AG09309 (cell line): ENCODE measurements at regions not wholly inside any gene's neighbourhood (a gene's known extent, or its start where the extent isn't known, plus 50 kb on each side); places are given as distances from the start of the nearest gene placed in this dataset.

Experiments used
- DNase-seq: peaks from one replicate; pipeline ENCODE4 v3.0.0-alpha.2; 2010; ENCODE audit warnings: low read depth
- H3K4me3 ChIP-seq: 2 replicates; pipeline ENCODE4 v1.5.1; 2011; ENCODE audit warnings: mild to moderate bottlenecking, low read depth, low read length, moderate library complexity; ENCODE audit not compliant: control insufficient read depth
- CTCF ChIP-seq: IDR thresholded peaks from 2 replicates; pipeline ENCODE4 v1.5.1; 2011; ENCODE audit warnings: mild to moderate bottlenecking, low read depth, low read length, inconsistent platforms; ENCODE audit not compliant: insufficient read depth, control insufficient read depth; ENCODE audit errors: missing control alignments

GRCh38 chr4:100289946-100290345 is 99.7 kb upstream of the DDIT4L start:
- no peak for DNase-seq
- no peak for TF ChIP-seq CTCF
- no peak overlapping the region for H3K4me3 ChIP-seq

- no peak for TF ChIP-seq CTCF
- no peak overlapping the region for H3K4me3 ChIP-seq
- DNase-seq = no peak
Observed at GRCh38 chr4:100289530-100289888, 99.2 kb upstream of the DDIT4L start.

- DNase-seq = peak; percentile 11
- H3K4me3 ChIP-seq = no peak overlapping the region
- no peak for TF ChIP-seq CTCF
Observed at GRCh38 chr4:100288811-100289529, 98.7 kb upstream of the DDIT4L start.

- no peak overlapping the region for H3K4me3 ChIP-seq
- DNase-seq = no peak
- TF ChIP-seq CTCF = no peak
Observed at GRCh38 chr4:100288161-100288560, 97.9 kb upstream of the DDIT4L start.

GRCh38 chr4:100287534-100287933 is 97.3 kb upstream of the DDIT4L start:
- TF ChIP-seq CTCF = no peak
- DNase-seq = no peak

GRCh38 chr4:100286636-100287035 is 96.4 kb upstream of the DDIT4L start:
- no peak for DNase-seq
- no peak for TF ChIP-seq CTCF
- no peak overlapping the region for H3K4me3 ChIP-seq

More at GRCh38 chr4:100287534-100287933, 97.3 kb upstream of the DDIT4L start:
- no peak overlapping the region for H3K4me3 ChIP-seq
